ENCODE measurements at regions not wholly inside any gene's neighbourhood (a gene's known extent, or its start where the extent isn't known, plus 50 kb on each side); places are given as distances from the start of the nearest gene placed in this dataset.
"Not testable (repeated sequence)": the region's sequence is repeated elsewhere in the genome, so short reads cannot be mapped to it uniquely, and the experiment has no call there.

DNA sequence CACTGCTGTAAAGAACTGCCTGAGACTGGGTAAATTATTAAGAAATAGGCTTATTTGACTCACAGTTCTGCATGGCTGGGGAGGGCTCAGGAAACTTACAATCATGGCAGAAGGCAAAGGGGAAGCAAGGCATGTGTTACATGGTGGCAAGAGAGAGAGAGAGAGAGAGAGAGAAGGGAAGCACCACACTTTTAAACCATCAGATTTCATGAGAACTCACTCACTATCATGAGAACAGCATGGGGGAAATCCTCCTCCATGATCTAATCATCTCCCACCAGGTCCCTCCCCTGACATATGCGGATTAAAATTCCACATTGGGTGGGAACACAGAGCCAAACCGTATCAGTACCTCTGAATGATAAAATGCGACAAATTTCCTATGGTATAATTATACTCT is 203.9 kb upstream of the MARCKS start:
- DNase-seq, result no peak

DNA sequence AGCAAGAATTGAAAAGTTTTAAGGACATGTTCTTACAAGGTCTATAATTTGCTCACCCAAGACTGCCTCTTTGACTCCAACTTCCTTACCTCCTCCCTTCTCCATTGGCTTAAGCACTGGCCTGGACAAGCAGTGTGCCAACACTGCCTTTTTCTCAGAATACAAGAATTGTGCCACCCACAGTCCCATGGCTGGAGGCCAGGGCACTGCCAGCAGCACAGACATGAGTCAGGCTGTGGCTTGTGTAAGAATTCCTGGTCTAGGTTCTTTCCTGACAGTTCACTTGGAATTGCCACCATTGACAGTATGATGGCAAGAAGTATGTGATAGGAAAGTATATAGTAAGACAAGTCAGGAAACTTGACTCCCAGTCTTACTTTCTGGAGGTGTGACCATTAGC is 202.7 kb upstream of the MARCKS start:
- peak; percentile 66 for DNase-seq

DNA sequence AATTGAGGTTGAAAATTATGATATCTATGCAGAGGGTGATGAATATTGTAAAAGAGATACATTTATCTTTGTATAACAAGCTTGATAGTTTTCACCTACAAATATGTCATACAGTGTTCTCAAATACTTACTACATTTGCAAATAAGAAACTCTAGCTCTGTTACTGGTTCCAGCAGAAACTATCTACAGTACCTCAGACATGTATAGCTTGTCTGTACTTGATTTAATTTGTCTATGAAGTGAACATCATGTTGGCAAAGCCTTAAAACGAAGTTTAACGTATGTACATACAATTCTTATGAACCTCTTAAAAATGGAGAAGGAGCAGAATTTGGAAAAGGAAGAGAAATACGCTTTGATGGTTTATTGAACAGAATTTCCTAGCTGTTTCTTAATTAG is 201.4 kb upstream of the MARCKS start:
- DNase-seq, result no peak

DNA sequence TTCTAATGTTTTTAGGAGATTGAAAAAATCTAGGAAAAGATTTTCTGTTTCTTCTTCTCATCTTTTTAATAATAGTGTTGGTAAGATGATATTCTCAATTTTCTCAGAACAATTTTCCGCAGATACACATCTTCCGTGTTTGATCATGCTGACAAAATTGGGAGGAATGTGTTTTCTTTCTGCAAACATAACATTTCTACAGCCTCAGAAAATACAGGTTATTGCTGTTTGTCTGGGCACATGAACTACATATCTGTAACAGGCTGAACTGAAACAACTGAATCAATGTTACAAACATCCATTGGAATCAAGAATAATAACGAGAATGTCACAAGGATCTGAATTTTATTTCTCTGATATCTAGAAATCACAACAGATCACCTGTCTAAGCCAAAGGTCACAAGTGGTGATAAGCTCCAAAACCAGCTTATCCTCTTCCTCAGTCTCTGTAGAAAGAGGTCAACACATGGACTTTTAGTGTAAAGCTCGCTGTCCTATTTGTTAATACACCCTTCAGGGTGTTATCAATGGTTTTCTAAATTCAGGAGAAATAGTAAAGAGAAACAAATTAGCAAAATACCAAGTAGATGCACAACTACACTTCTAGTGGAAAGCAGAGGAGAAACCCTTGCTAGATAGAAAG is 197.3 kb upstream of the MARCKS start:
- DNase-seq, result no peak

DNA sequence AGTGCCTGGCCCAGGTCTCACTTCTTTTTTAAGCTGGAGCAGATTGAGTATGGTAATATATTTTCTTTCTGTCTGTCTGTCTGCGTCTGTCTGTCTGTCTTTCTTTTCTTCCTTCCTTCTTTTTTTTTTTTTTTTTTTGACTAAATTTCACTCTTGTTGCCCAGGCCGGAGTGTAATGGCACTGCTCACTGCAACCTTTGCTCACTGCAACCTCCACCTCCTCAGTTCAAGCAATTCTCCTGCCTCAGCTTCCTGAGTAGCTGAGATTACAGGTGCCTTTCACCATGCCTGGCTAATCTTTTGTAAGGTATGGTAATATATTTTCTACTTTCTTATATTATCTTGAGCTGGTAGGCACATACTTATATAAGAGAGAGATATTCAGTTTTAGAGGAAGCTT is 196.3 kb upstream of the MARCKS start:
- DNase-seq, result no peak

DNA sequence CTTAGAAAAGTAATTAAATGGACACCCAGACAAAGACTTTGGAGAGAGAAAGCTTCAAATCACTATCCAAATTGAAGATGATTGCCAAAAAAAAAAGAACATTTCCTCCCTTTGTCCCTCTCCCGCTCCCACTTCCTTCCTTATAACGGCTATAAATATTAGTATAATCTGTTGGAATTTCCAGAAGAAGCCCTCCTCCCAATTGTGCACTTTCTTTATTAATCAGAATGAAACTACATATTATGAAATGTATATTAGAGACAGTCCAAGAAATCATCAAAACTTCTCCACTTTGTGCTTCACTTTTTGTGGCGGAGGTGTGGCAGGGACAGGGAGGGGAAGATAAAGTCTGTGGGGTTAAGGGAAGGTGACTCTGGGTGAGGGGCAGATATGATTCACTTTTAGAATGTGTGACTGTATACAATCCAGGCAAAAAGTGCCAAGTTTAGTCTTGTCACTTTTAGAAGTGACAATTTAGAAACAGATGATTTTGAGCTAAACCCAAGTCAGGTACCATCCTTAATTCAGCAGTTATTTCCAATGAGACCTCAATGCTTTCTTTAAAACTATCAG is 195.0 kb upstream of the MARCKS start:
- peak; percentile 37 for DNase-seq

DNA sequence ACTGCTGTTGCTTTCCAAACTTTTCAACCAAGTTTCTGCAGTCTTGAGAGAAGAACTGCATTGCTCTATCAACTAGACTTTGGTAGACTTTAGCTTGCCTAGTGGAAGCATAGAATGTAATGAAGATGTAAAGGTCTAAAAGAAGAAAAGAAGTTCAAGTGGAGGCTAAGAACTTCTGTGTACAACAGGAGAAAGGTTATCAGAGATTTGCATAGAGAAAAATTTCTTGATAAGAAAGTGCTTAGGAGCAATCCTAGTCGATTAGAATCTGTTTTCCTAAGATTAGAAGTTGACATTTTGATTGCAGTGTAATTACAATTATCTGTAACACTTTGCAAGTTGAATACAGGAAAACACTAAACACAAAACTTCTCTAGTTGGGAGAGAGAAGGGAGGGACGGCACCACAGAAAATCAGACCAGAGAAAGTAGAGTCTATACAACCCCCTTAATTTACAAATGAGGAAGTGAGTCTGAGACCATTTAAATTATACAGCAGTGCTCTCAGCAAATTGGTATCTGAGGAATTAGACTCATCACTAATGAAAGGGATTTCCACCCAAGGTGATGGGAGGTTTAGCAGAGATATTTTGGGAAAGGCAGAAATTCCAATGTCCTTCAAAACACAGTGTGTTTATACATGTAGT is 194.3 kb upstream of the MARCKS start:
- DNase-seq, result no peak

DNA sequence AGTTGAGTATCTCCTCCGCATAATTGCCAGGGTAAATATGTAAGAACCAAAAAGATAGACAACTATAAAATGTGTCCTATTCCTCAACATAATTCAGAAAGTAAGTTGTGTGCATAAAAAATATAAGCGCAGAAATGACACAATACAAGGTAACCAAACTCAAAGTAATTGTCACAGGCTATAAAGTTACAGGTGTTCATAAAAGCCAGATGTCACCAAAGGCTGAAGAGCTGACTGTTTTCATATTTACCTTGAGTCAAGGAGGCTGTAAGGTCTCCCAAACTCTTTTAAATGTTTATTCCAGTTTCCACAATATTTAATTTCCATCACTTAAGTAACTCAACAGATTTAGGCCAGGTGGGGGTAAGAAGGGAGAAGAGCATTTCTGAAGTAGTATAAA is 192.2 kb upstream of the MARCKS start:
- DNase-seq, result no peak

DNA sequence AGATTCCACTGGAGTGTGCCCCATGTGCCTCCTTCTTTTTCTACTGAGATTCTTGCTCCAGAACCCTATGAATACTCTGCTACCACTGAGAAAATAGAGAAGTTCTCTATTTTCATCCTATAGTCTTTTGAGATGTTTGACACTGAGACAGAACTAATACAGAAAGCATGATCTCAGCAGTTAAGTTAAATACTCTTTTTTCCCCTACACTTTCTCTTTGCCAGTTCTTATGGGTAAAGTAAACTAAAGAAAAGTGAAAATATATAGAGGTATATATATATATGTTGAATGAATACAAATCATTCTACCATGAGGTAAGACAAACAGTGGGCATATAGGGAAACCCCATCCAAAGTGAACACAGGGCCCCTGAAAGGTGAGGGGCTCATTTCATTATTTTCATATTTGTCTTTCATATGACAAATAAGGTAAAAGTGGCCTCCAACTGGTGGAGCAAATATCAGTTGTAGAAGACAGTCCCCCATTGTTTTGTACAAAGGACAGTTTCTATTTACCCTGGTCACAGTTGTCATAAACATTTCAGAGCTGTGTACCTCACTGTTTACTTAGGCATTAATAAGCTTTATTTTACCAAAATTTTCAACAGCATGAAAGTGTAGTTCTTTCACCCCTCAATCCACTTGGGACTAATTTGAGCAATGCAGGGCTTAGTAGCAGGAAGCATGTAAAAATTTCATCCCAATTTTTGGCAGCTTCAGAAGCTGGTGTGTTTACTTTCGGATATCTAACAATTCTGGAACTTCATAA is 188.3 kb upstream of the MARCKS start:
- DNase-seq, result no peak

DNA sequence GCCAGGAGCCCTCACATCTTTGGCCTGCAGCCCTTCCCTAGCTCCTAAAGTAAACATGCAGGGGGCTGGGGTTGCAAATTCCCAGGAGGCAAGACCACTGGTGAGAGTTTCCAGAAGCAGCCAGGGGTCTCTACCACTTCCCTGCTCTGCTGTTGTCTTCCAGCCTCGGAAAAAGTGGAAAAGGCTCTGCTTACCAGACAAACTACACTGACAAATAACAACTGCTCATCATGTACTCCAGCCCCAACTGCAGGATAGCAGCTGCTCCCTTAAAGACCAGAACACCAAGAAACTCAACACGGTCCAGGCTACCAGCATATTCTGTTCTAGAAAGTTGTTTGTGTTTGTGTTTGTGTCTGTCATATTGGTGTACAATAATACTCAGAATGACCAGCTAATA is 187.5 kb upstream of the MARCKS start:
- no peak for DNase-seq

DNA sequence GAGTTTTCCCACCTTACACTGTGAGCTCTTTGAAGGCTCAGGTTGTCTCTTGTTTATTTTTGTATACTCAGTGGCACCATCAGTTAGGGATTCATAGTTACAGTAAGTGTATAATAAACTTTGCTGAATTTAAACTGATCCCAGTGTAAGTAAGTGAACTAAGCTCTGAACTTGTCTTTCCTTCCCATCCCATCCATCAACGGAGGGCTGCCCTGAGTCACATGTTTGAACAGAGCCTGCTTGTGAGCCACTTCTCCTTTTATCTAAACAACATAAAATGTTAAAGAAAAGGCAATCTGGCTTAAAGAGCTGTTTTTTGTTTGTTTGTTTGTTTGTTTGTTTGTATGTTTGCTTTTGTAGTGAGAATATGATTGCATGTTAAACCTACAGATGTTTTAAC is 185.7 kb upstream of the MARCKS start:
- DNase-seq, result no peak

DNA sequence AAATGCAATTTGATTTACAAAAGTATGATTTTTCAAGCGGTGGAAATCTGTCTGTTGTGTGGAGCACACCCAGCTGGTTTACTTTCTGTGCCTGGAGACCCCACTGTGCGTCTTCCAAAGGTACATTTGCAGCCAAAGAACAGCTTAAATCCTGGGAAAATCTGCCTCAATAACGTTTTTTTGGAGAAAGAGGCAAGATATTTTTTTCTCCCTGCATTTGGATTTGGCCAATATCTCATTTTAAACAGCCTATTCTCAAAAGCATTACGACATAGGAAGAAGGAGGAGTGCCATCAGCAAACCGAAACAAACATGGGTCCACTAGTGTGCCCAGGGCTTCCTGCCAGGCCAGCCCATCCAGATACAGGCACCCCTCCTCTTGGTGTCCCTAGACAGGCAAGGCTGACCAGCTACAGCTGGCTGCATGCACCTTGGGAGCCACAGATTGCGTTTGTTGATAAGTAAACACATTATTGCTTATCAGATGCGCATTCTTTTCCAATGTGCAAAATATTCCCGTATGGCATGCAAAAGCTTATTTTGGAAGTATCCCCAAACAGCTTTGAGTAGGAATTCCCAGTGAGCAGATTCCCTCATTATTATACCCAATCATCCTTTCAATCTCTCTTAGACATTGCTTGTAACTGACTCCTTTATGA is 184.5 kb upstream of the MARCKS start:
- peak; percentile 39 for DNase-seq

DNA sequence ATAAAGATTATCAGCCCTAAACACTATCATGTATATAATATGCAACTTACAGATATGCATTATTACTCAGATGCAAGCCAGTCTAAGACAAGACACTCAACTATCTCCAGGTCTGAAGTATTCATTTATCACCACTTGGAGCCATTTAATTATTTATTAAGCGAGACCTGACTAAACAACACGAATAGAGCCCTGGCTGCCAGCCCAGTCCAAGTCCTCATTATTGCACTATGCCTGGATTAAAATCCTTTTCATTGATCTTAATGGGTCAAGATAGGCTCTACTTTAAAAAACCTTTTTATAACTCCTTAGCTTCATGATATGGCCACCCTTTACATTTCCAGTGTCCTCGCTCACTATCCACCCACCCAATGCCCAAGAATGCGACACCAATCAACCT is 183.1 kb upstream of the MARCKS start:
- peak; percentile 25 for DNase-seq

DNA sequence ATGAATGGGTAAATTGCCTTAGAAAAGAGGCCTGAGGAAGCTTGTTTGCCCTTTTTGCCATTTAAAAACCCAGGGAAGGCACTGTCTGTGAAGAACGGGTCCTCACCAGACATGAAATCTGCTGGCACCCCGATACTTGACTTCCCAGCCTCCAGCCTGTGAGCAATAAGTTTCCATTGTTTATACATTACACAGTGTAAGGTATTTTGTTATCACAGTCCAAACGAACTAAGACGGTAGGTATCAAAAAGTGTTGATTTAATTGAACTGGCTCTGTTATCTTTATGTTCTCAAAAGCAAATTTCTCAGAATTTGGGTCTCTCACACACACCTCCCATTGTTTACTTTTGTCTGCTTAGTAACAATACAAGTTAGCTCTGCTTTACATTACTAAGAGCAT is 181.1 kb upstream of the MARCKS start:
- DNase-seq, result no peak

DNA sequence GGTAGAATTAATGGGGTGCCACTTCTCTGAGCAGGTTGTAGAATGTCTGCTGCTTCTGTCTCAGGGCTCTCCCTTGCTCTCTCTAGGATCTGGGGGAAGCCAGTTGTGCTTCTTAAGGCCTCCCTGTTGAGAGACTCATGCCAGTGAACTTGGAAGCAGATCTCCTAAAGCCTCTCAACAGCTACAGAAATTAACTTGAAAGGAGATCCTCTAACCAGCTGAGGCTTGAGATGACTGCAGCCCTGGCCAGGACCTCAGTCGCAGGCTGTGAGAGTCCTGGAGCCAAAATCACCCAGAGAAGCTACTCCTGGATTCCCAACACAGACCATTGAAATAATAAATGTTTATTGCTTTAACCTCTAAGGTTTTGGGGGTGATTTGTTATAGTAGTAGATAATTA is 180.2 kb upstream of the MARCKS start:
- no peak for DNase-seq

DNA sequence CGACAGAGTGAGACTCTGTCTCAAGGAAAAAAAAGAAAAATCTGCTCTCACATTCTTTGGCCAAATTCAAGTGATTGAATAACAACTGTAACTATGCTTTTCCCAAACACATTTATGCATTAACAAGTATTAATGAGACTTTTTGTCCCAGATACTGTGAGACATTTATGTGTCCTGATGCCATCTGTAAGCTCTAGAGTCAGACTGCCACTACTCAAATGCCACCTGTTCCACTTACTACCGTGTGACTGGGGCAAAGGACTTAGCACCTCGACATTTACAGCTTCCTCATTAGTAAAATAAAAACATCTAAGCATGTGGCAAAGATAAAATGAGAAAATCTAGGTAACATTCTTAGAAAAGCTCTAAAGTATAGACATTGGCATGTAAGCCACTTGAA is 178.1 kb upstream of the MARCKS start:
- DNase-seq, result no peak

DNA sequence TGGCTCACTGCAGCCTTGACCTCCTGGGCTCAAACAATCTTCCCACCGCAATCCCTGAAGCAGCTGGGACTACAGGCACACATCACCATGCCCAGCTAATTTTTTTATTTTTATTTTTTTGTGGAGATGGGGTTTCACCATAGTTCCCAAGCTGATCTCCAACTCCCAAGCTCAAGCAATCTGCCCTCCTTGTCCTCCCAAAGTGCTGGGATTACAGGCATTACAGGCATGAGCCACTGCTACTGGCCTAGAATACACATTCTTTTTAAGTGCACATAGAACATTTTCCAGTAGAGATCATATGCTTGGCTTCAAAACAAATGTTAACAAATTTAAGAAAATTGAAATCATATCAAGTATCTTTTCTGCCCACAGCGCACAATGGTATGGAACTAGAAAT is 176.8 kb upstream of the MARCKS start:
- DNase-seq, result no peak

DNA sequence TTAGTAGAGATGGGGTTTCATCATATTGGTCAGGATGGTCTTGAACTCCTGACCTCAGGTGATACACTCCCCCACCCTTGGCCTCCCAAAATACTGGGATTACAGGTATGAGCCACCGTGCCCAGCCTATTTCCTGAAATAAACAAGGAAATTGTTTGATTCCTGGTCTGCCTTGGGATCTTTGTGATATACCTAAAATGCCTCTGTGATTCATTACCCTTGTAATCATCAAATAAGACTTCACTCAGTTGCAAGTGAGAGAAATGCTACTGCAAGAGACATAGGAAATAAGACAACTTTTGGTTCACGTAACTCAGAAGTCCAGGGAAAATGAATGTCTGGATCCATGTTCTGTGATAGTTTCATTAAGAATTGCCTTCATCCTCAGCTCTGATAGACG is 173.2 kb upstream of the MARCKS start:
- DNase-seq, result no peak

DNA sequence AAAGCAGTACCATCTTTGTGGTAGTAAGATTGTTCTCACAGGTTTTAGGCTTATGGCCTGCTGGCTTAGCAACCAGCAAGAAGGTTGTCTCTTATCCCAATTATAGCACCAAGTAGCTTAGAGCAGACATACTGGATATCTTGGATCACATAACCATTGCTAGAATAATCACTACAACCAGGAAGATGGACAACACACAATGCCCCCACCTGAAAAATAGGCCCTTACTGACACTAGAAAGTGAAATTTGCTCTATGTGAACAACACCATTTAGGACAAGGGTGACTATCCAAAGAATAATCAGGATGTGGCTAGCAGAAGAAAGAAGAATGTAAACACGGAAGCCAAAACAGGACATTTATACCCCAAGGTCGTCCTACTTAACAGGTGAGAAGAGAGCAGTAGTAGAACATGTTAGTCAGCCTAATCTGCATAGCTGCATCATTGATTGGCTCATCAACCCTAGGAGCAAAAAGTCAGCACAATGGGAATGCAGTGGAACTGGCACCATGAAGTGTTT is 172.7 kb upstream of the MARCKS start:
- DNase-seq, result peak; percentile 66

DNA sequence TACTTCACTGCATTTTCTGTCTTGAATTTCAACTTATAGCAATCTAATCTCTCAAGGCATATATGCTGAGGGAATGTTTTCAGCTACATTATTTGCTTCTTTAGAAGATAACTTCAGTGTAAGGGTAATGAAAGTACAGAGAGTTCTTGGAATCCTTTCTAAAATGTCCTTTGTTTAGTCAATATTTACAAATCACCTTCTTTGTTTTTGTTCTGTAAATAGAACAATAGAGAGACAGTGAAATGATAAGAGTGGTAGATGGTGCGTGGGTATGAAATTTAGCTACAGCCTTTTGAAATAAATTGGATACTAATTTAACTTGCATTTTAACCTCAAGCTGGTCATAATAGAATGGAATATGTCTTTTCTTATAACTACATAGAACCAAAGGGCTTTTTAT is 171.1 kb upstream of the MARCKS start:
- DNase-seq, result no peak

DNA sequence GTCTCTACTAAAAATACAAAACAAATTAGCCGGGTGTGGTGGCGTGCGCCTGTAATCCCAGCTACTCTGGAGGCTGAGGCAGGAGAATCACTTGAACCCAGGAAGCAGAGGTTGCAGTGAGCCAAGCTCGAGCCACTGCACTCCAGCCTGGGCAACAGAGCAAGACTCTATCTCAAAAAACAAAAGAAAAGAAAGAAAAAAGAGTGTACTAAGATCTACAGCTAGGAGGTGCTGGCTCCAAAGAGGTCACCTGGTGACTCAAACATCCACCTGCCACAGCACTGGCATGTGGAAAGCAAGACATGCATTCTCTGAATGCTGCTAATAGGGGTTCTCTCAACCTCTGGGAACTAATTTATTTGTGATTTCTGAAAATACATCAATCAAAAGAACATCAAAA is 167.5 kb upstream of the MARCKS start:
- not testable (repeated sequence) for DNase-seq

DNA sequence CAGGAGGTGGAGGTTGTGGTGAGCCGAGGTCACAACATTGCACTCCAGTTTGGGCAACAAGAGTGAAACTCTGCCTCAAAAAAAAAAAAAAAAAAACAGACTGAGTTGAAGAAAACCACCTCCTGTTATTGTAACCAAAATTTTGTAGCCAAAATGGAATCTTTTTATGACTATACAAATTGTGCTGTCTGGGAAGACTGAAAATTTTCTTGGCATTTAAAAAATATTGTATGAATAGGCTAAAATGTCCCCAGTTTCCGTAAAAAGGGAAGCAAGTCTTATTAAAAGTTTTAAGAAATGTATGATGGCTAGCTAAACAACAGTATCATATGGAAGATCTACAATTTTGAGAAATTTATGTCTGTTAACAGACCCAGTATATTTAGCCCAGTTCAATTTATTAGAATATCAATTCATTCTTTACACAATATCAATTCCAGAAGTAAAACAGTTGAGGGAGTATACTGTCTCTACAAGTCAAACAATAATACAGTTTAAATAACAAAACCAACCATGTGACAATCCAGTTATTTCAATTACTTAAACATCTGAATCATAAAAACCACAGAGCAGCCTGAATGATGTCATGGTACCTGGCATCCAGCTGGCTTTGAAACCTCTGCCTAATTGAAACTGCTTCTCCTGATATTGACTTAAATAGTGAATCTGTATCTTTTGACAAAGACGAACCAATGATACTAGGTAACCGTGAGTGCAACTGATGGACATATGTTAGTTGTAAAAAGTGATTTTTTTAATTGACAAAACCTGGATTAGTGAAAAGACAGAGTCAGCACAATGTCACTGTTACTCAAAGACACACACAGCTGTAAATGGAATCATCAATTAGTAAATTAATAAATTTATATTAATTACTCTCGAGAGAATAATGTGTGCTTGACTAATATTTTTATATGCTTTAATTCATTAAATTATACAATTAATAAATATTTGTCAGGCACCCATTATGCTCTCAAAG is 166.6 kb upstream of the MARCKS start:
- DNase-seq, result peak; percentile 76

Measured in dermis blood vessel endothelial cell (primary cell).